HG03558 (cell line): ENCODE measurements at regions not wholly inside any gene's neighbourhood (a gene's known extent, or its start where the extent isn't known, plus 50 kb on each side); places are given as distances from the start of the nearest gene placed in this dataset.

Experiments
- ATAC-seq: cut with Tn5 transposase; IDR thresholded peaks from one replicate; pipeline ENCODE4 v1.9.1; 2021; ENCODE audit warnings: moderate number of reproducible peaks; ENCODE audit not compliant: unreplicated experiment; ENCODE audit errors: extremely low read depth

GRCh38 chr6:82711971-82712370, 348.4 kb downstream of the TPBG start:
- ATAC-seq = no peak

GRCh38 chr6:82712389-82712788, 348.8 kb downstream of the TPBG start:
- ATAC-seq = no peak

- ATAC-seq = no peak
Observed at GRCh38 chr6:82712826-82713225, 349.2 kb downstream of the TPBG start.

- no peak for ATAC-seq
Observed at GRCh38 chr6:82720992-82721391, 344.6 kb downstream of the UBE3D start.

- no peak for ATAC-seq
Observed at GRCh38 chr6:82735790-82736189, 329.9 kb downstream of the UBE3D start.

- no peak for ATAC-seq
Observed at GRCh38 chr6:82737965-82738364, 327.7 kb downstream of the UBE3D start.

- ATAC-seq = no peak
Observed at GRCh38 chr6:82738773-82739172, 326.9 kb downstream of the UBE3D start.

- ATAC-seq = no peak
Observed at GRCh38 chr6:82739303-82739702, 326.3 kb downstream of the UBE3D start.

GRCh38 chr6:82740072-82740471, 325.6 kb downstream of the UBE3D start:
- no peak for ATAC-seq

- no peak for ATAC-seq
Observed at GRCh38 chr6:82741325-82741995, 324.2 kb downstream of the UBE3D start.

- no peak for ATAC-seq
Observed at GRCh38 chr6:82741996-82742385, 323.6 kb downstream of the UBE3D start.

- no peak for ATAC-seq
Observed at GRCh38 chr6:82744286-82745015, 321.2 kb downstream of the UBE3D start.

- no peak for ATAC-seq
Observed at GRCh38 chr6:82750556-82750955, 315.1 kb downstream of the UBE3D start.

GRCh38 chr6:82751718-82752117, 313.9 kb downstream of the UBE3D start:
- ATAC-seq = no peak

GRCh38 chr6:82761674-82762345, 303.8 kb downstream of the UBE3D start:
- ATAC-seq = no peak

- ATAC-seq = no peak
Observed at GRCh38 chr6:82766476-82766875, 299.2 kb downstream of the UBE3D start.

GRCh38 chr6:82767037-82767436, 298.6 kb downstream of the UBE3D start:
- ATAC-seq = no peak

GRCh38 chr6:82767447-82767846, 298.2 kb downstream of the UBE3D start:
- no peak for ATAC-seq

- ATAC-seq = no peak
Observed at GRCh38 chr6:82772851-82773717, 292.6 kb downstream of the UBE3D start.

GRCh38 chr6:82775361-82775760, 290.3 kb downstream of the UBE3D start:
- no peak for ATAC-seq
